GM19455 (cell line): ENCODE measurements at regions not wholly inside any gene's neighbourhood (a gene's known extent, or its start where the extent isn't known, plus 50 kb on each side); places are given as distances from the start of the nearest gene placed in this dataset.
"Not testable (repeated sequence)": the region's sequence is repeated elsewhere in the genome, so short reads cannot be mapped to it uniquely, and the experiment has no call there.

ENCODE experiments used
- ATAC-seq: cut with Tn5 transposase; IDR thresholded peaks from one replicate; pipeline ENCODE4 v1.9.1; 2021; ENCODE audit not compliant: unreplicated experiment

DNA sequence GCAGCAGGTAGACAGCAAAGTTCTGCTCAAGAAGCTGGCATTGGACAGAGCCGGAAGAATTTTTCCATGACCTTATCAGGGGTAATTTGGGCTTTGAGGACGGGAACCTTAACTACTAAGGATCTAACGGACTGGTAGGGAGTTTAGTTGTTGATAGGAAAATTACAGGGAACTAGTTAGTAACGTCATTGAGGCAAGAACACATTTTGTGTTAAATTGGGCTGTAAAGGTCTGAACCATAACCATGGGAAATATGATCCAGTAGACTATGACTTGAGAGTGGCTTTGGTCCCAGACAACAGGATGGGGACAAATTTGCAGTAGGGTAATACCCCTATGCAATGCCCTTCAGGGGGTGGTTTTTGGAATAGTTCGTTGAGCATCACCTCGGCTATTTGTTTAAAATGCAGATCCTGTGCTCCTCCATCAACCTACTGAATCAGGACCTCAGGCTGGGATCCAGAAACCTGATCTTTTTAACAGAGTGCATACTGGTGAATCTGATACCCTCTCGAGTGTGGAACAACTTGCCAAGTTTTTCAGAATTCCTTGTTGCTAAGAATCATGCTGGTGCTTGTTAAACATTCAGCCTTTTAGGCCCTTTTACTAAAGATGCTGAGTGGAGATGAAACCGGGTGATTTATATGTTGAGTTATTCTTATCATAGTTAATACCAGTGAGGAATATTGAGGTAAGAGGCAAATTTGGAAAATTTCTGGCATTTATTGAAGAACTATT, 255.1 kb downstream of the MAP2K6 start:
- no peak for ATAC-seq

DNA sequence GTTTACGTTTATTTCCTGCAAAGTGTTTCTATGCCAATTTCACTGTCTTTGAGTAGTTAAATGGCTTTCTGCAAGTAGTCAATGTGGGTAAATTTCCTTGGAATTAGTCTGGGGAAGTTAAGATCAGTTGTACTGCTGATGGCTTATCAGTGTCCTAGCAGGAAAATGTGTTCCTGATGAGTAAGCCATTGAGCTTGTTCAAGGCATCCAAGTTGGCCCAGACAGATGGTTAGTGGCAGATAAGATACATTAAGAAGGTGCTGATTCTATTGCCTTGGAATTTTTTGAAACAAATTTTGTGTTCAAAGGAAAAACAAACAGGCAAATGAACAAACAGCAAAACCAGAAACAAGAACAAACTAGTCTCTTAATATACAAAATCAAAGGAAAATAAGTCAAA, 258.4 kb downstream of the MAP2K6 start:
- no peak for ATAC-seq

DNA sequence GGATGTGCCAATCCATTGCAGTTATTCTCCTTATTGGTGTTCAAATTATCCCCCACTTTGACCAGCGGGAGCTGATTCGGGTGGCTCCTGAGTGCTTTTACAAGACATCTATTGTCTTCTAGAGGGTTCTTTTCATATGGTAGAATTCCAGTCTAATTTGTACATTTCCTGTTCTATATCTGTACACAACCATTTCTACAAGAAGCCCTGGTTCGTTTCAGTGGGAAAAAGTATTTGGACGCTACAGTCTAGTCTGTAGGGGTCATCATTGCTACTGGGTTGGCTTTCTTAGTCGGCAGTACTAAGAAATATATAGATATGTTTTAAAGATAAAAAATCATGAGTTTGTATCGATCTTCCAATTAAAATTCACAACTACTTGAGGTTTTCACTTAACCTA, 262.6 kb downstream of the MAP2K6 start:
- no peak for ATAC-seq

DNA sequence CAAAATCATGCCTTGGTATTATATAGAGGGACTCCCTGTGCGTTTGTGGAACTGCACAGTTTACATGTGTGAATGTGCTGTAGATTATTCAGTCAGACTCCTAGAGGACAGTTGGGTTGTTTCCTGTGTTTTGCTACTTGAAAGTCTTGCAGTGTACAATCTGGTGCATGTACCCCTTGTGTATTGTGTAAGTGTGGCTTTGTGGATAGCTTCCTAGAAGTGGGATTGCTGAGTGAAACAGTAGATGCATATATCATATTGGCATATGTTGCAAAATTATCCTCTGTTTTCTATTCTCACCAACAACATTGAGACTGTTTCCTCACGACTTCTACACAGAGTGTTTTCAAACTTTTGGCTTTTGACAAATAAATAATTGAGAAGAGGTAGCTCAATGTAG, 263.7 kb downstream of the MAP2K6 start:
- ATAC-seq: no peak

DNA sequence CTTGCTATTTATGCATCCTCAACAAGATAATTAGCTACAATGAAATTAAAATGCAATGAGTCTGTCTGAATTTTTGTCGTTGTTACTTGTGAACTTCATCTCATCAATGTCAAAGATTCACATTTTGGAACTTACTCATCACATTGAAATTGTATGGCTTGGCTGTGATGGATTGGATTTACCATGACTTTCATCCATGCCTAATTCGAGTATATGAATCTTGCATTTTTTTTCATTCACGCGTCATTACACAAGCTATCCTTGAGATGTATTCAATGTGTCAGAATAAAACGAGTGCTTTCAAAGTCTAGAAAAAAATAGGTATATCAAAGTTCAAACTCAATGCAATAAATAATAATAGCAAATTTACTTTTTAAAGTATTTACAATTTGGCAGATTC, 265.3 kb downstream of the MAP2K6 start:
- no peak for ATAC-seq

DNA sequence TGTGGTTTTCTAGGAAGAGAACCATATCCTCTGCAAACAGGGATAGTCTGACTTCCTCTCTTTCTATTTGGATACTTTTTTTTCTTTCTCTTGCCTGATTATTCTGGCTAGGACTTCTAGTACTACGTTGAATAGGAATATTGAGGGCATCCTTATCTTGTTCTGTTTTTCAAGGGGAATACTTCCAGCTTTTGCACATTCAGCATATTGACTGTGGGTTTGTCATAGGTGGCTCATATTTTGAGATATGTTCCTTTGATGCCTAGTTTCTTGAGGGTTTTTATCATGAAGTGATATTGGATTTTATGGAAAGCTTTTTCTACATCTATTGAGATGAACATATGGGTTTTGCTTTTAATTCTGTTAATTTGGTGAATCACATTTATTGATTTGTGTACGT, 269.8 kb downstream of the MAP2K6 start:
- ATAC-seq: no peak

DNA sequence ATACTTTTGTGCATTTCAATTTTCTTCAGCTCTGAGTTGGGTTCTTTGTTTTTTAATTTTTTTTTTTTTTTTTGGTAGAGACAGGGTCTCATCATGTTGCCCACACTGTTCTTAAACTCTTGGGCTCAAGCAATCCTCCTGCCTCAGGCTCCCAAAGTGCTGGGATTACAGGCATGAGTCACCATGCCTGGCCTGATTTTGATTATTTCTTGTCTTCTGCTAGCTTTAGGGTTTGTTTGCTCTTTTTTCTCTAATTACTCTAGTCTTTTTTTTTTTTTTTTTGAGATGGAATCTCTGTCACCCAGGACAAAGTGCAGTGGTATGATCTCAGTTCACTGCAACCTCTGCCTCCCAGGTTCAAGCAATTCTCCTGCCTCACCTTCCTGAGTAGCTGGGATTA, 270.7 kb downstream of the MAP2K6 start:
- not testable (repeated sequence) for ATAC-seq

DNA sequence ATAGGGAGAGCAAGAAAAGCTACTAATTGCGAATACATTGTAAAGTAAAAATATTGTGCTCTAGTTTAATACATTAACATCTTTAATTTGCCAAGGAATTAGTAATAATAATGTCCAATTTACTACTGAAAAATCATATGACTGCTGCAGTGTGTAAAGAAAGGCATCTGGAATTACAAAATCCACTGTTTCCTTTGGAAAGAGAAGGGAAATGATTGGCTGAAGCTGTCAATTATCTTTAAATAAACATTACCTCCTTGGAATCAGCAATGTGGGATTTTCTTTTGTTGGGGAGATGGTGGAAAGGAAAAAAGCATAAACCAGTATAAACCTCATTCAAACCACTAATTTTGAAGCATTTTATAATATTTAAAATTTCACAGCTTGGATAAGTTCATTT, 276.0 kb downstream of the MAP2K6 start:
- no peak for ATAC-seq

DNA sequence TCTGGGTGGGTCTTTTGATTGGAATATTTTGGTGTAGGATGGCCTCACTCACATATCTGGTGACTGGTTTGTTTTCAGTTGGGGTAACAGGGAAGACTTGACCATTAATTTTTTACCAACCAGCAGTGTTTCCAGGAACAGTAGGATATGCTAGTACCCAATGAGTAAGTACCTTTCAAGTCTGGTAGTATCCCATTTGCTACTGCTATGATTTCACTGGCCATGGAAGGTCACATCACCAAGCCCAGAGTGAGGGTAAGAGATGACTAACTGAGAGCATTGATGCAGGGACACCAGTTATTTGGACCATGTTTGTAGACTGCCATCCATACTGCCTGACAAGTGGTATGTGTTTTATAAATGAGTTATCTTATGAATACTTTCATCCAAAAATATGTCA, 277.7 kb downstream of the MAP2K6 start:
- no peak for ATAC-seq

DNA sequence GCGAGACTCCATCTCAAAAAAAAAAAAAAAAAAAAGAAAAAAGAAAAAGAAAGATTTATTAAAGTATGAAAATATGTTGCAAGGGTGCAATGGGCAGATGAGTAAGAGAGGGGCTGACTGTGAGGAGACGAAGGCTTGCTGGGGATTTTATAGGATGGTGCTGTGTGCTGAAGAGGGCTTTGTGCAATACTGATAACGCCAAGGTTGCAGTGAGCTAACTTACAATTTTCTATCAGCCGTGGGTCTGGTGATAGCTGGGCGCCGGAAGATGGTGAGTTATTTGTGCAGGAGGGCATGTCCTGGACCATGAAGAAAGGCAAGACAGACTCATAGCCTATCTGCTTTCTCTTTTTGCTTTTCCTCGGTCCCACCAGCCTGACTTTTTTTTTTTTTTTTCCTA, 281.1 kb downstream of the MAP2K6 start:
- ATAC-seq: no peak

DNA sequence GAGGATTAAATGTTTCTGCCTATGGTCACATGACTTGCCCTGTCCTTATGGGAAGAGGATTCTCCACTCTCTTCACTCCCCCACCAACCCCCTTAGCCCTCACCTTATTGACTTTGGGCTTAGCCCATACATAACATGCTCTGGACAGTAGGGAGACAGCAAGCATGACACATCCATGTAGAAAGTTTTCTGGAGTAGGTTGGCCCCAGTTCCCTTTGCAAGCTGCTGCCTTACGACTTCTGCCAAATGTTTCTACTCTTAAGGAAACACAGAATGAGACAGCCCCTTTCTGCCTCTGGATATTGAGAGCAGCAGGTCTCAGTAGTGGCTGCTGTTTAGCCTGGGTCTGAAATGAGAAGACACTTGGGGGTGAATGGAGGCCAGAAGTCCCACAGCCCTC, 282.2 kb downstream of the MAP2K6 start:
- ATAC-seq: no peak

DNA sequence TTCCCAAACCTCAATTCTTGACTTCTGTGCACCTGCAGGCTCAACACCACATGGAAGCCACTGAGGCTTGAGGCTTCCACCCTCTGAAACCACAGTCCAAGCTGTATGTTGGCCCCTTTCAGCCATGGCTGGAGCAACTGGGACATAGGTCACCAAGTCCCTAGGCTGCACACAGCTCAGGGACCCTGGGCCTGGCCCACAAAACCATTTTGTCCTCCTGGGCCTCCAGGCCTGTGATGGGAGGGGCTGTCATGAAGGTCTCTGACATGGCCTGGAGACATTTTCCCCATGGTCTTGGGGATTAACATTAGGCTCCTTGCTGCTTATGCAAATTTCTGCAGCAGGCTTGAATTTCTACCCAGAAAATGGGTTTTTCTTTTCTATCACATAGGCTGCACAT, 283.9 kb downstream of the MAP2K6 start:
- ATAC-seq: not testable (repeated sequence)

DNA sequence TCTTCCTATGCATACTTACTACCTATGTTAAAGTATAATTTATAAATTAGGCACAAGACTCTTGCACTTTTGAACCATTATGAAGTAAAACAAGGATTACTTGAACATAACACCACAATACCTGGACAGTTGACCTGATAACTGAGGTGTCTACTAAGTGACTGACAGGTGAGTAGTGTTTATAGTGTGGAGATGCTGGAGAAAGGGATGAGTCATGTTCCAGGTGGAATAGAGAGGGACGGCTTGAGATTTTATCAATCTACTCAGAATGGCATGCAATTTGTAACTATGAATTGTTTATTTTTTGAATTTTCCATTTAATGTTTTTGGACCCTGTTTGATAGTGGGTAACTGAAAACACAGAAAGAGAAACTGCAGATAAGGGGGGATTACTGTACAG, 287.6 kb downstream of the MAP2K6 start:
- no peak for ATAC-seq

DNA sequence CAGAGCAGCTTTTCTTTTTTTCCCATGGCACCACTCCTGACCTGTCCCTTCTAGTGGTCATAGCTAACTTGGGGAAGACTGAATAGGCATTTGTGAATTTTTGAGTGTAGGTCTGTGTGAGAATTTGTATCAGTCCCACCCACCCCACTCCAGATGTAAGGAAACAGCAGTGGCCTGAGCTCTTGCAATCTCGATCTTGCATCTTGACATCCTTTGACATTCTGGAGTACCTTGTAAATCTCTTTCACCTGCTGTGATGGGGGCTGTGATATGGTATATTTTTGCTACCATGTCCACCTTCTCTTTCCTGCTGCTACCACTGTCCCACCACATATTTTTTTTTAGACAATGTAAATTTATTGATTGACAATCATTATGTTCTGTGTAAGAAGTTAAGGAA, 289.3 kb downstream of the MAP2K6 start:
- ATAC-seq: no peak

DNA sequence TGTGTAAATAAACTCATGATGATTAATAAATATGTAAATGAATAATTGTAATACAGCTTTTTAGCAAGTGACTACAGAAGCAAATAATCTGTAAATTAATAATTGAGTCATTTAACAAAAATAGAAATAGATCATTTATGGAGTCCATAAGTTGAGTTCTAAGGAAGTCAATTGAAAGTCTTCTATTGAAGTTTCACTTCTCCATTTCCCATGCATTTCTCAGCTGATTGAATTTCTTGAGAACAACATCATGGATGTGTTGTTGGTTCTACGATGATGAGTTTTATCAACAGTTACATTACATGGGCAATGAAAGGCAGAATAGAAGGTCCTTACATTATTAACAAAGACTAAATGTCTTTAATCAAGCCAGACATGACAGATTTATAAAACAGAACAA, 290.4 kb downstream of the MAP2K6 start:
- no peak for ATAC-seq

DNA sequence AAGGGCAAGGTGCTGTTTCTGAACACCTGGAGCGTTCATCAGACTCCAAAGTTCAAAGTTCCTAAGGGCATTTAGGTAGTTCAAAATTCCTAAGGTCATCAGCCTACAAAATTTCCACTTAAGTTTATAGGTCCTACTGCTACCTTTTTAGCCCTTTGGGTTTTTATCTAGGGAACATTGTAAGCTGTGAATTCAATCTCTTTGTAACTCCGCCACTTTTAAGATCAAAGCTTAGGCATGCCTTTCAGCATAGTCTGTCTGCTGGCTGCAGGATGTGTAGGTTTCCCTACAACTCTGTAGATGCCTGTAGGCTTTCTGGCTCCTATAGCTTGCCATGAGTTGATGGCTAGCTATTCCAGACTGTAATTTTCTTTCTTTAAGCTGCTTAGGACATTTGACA, 291.6 kb downstream of the MAP2K6 start:
- ATAC-seq: no peak

DNA sequence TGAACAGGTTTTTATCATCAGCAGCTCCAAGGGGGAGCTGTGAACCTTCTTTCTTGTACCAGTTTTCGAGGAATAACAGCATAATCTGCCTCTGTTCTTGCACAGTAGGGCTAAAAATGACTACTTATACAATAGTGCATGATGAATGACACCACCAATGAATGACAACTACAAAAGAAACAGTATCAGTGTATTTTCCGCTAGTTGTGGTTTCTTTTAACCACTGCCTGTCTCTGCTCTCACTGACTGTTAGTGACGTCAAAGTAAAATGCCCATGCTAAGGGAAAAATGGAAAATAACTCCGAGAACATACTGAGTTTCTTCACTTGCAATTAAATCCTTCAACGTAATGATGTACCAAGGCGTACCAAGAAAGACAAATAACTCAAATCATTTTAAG, 294.9 kb downstream of the MAP2K6 start:
- ATAC-seq: no peak

DNA sequence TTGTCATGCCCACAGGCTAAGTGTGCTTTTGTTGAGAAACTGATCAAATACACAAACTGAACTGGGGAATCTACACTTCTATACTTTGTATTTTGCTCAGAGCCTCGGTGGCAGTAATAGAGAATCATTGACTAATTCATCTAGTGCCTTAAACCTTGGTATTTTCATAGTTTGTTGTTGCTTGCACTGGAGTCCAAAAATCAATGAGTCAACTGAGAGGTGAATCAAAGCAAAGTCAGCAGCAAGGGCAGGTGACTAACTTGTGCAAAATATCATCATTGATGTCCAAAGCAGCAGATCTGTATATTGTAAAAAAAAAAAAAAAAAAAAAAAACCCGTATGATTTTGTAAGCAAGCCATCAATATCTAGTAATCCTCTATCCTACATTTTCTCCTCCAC, 296.4 kb downstream of the MAP2K6 start:
- no peak for ATAC-seq

DNA sequence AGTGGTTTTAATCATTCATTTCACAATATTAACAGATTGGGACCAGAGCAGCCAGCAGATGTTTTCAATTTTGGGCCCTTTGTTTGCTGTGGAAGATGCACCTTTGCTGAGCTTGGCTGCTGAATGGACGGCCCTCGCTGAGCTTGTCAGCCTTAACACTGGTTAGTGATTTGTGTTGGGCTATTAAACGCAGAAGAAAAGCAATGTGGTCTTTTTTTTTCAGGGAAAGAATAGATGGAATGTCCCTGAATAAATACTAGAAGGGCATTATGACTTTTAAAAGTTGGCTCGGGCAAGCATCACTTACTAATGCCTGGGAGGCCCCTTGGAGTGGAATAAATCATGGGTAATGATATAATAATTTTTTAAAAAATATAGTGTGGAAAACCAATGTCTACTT, 297.0 kb downstream of the MAP2K6 start:
- ATAC-seq: no peak

DNA sequence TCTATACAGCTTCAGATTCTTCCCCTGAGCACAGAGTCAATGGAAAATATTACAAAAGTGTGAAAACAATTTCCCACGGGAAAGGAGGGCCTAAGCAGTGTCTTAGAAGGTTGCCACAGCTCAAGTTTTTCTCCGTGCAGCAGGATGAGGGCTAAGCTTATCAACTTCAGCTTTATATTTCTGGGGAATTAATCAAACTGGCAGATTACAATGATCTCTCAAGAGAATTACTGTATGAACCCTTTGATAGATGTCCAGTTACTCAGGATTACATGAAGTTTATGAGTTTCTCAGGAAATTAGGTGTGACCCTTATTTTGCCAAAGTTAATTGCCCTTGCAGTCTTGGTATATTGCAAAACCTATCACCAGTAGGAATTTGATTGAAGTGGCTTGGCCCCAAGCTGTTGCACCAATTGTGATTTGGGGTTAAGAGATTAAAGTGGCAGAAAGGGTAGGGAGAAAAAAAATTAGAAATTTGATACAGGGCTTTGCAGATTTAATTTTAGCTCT, 298.4 kb downstream of the MAP2K6 start:
- ATAC-seq: no peak

DNA sequence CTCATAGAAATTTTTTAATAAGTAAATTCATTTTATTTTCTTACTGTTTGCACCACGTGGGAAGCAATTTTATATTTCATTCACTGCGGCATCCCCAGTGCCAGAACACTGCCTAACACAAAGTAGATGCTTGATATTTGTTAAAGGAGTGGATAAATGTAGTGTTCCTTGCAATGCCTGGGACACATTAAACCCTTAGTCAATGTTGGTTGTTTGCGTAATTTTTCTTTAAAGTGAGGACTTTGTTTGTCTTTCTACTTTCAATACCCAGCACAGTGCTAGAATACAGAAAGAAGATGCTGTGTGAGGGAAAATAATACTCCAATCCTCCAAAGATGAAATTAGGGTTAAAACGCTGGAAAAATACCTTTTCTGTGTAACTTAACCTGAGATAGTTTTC, 299.3 kb downstream of the MAP2K6 start:
- ATAC-seq: no peak

DNA sequence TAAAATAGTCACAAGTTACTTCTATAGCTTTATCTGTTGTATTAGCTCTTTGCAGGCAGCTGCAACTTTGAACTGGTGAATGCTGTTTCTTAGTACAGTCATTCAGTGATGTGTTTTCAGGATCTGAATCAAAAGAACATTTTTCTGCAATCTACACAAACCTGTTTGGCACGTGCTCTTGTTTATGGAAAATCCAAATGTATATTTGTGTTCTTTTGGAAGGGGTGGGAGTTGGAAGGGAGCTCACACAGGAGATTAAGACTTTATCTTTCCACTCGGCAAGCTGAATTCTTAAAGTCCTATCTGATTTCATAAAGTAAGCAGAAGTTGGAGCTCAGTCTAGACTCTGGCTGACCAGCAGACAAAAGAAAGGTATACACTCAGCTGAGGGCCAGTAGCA, 300.2 kb downstream of the MAP2K6 start:
- ATAC-seq: no peak

DNA sequence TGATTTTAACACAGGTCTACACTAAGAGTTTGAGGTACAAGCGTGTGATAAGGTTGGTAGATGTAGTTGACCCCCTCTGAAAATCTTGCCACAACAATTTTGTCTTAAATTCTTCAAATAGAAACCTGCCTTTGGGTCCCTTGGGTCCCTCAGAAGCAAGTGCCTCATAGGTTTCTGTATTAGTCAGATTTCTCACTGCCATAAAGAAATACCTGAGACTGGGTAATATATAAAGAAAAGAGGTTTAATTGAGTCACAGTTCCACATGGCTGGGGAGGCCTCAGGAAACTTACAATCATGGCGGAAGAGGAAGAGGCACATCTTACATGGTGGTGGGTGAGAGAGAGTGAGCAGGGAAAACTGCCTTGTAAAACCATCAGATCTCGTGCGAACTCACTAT, 301.2 kb downstream of the MAP2K6 start:
- no peak for ATAC-seq
